BJ (cell line): ENCODE measurements at regions not wholly inside any gene's neighbourhood (a gene's known extent, or its start where the extent isn't known, plus 50 kb on each side); places are given as distances from the start of the nearest gene placed in this dataset.
A peak's percentile ranks its signal among the peaks of the same experiment; 100 is the strongest.

Experiments
- CTCF ChIA-PET: fragments of 350-600 bp; formaldehyde crosslinking; extraction: SDS; loops from one replicate; lab custom pipeline; 2021; ENCODE audit warnings: antibody characterized with exemption, inconsistent platforms; lab: Yijun Ruan, JAX
- POLR2A ChIA-PET: fragments of 300-600 bp; sonication (Branson Sonifier 250); formaldehyde crosslinking; extraction: SDS; loops from one replicate; lab custom pipeline; 2021; ENCODE audit warnings: antibody characterized with exemption; lab: Charles Lee
- DNase-seq: peaks from one replicate; pipeline ENCODE4 v3.0.0-alpha.2; 2011; ENCODE audit warnings: low read depth
- H3K27me3 ChIP-seq: 2 replicates; pipeline ENCODE4 v1.6.0; 2011; ENCODE audit warnings: low read length; ENCODE audit not compliant: control insufficient read depth, insufficient read depth
- H3K36me3 ChIP-seq: 2 replicates; pipeline ENCODE4 v1.5.1; 2011; ENCODE audit warnings: low read length; ENCODE audit not compliant: control insufficient read depth, insufficient read depth
- H3K4me3 ChIP-seq: 2 replicates; pipeline ENCODE4 v1.5.1; 2011; ENCODE audit warnings: low read depth, mild to moderate bottlenecking, control low read depth, low read length
- TF ChIP-seq, protein P1 (sequence below): IDR thresholded peaks from 2 replicates; pipeline ENCODE4 v1.5.1; 2011; ENCODE audit warnings: low read depth, mild to moderate bottlenecking, control low read depth, inconsistent platforms, low read length, moderate library complexity; ENCODE audit not compliant: insufficient read depth

DNA sequence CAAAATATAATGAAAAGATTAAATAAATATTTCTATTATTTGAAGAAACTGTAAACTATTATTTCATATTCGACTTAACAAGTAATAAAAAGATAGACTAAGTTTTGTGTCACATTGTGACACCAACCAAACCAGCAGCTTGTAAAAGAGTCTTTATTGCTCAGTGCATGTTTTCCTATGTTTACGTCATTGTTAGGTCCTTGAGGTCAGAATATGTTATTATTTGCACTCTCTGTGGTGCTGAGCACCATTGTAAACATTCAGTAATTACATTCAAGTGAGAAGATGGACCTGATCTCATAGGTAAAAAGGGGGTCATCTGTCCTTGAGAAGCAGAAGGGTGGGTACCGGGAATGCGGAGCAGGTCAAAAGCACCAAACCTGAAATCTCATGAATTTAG is 1999.1 kb upstream of the CELF4 start:
- Histone ChIP-seq H3K27me3 (no peaks in the 10 kb centered on the region), H3K36me3 (no peaks in the 10 kb centered on the region), H3K4me3 (no peak overlapping the region)
- DNase-seq = no peak
- ChIA-PET POLR2A (no interaction called here), CTCF (no interaction called here)
- TF ChIP-seq, protein P1, sequence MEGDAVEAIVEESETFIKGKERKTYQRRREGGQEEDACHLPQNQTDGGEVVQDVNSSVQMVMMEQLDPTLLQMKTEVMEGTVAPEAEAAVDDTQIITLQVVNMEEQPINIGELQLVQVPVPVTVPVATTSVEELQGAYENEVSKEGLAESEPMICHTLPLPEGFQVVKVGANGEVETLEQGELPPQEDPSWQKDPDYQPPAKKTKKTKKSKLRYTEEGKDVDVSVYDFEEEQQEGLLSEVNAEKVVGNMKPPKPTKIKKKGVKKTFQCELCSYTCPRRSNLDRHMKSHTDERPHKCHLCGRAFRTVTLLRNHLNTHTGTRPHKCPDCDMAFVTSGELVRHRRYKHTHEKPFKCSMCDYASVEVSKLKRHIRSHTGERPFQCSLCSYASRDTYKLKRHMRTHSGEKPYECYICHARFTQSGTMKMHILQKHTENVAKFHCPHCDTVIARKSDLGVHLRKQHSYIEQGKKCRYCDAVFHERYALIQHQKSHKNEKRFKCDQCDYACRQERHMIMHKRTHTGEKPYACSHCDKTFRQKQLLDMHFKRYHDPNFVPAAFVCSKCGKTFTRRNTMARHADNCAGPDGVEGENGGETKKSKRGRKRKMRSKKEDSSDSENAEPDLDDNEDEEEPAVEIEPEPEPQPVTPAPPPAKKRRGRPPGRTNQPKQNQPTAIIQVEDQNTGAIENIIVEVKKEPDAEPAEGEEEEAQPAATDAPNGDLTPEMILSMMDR = no peak

DNA sequence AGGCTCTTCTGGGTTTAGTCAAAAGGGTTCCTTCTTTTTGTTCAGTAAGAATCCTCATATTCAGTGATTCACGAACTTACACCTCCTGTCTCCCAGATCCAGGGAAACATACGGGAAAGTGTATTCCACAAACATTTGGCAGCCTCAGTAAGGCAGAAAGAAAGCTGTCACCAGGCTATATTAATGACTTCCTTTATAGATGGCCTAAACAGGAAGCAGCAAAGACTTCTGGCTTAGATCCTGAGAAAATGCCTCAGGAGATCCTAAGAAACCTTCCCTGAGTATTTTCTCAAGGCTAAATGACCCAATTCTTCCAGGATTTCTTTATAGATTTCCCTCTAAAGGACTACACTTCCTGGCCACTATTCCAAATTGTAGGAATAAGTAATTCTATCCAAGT is 1995.5 kb upstream of the CELF4 start:
- POLR2A ChIA-PET = no interaction called here
- H3K27me3 ChIP-seq = no peaks in the 10 kb centered on the region
- H3K36me3 ChIP-seq = no peaks in the 10 kb centered on the region
- H3K4me3 ChIP-seq = no peak overlapping the region
- peak; percentile 1 for DNase-seq
- CTCF ChIA-PET = no interaction called here
- TF ChIP-seq, protein P1 = no peak

DNA sequence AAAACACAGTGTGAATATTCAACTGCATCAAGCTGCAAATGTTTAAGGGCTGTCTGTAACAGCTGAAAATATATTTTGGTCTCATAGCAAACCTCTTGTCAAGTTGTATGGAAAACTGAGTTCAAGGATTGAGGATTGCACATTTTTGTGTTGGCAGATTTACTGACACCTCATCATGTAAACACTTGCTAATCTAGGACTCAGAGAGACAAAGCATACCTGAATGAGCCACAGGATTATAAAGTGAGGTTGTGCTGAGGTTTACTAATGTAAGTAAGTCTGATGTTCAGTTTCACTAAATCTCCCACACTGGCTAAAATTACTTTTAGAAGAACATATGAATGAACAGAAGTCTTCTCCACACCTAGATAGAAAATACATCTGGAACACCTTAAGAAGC is 1993.1 kb upstream of the CELF4 start:
- ChIA-PET CTCF (no interaction called here), POLR2A (no interaction called here)
- DNase-seq = no peak
- Histone ChIP-seq H3K36me3 (no peaks in the 10 kb centered on the region), H3K4me3 (no peak overlapping the region), H3K27me3 (no peaks in the 10 kb centered on the region)
- TF ChIP-seq, protein P1 = no peak

DNA sequence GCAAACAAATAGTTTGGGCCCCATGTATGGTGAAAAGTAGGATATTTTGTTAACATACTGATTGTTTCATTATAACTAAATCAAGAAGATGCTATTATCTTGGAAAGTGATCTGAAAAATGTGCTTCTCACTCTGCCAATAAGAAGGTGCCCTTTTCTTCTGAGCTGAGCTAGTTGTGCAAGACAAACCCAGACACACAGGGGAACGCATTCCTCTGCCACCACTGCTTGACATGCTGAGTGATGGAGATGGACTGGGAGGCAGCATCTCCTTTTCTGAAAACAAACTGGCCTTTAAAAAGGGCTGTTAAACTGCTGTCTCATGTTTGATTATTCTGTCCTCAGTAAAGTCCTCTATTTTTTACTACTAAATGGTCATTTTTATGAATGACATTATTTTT is 1989.9 kb upstream of the CELF4 start:
- DNase-seq = no peak
- no peak overlapping the region for H3K4me3 ChIP-seq
- POLR2A ChIA-PET = no interaction called here
- TF ChIP-seq, protein P1 = no peak
- CTCF ChIA-PET = no interaction called here
- H3K36me3 ChIP-seq = no peaks in the 10 kb centered on the region
- no peaks in the 10 kb centered on the region for H3K27me3 ChIP-seq

DNA sequence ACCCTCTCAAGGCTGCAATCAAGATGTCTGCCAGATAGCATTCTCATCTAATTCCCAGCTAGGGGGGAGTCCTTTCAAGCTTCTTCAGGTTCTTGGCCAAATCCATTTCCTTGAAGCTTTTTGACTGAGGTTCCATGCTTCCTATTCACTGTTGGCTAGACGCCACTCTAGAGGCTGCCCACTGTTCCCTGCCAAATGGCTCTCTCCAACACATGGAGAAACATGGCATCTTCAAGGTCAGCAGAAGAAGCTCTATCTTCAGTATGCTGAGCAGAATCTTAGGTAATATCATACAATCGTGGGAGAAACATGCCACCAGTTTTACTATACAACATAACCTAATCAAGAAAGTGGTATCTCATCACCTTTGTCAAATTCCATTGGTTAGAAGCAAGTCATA is 1985.1 kb upstream of the CELF4 start:
- no peaks in the 10 kb centered on the region for H3K36me3 ChIP-seq
- TF ChIP-seq, protein P1 = no peak
- no peaks in the 10 kb centered on the region for H3K27me3 ChIP-seq
- ChIA-PET POLR2A (no interaction called here), CTCF (no interaction called here)
- H3K4me3 ChIP-seq = no peak overlapping the region
- DNase-seq = no peak
